Epithelial cell of esophagus (primary cell): ENCODE measurements at regions not wholly inside any gene's neighbourhood (a gene's known extent, or its start where the extent isn't known, plus 50 kb on each side); places are given as distances from the start of the nearest gene placed in this dataset.

Source experiments
- DNase-seq: peaks from one replicate; pipeline ENCODE4 v3.0.0; 2010; ENCODE audit warnings: low read depth
- H3K4me3 ChIP-seq: 2 replicates; pipeline ENCODE4 v1.5.1; 2011; ENCODE audit warnings: mild to moderate bottlenecking, low read length, control low read depth
- TF ChIP-seq, protein P1 (sequence below): IDR thresholded peaks from 2 replicates; pipeline ENCODE4 v1.5.1; 2011; ENCODE audit warnings: low read depth, mild to moderate bottlenecking, low read length, control low read depth, inconsistent platforms; ENCODE audit not compliant: insufficient read depth; ENCODE audit errors: missing control alignments

DNA sequence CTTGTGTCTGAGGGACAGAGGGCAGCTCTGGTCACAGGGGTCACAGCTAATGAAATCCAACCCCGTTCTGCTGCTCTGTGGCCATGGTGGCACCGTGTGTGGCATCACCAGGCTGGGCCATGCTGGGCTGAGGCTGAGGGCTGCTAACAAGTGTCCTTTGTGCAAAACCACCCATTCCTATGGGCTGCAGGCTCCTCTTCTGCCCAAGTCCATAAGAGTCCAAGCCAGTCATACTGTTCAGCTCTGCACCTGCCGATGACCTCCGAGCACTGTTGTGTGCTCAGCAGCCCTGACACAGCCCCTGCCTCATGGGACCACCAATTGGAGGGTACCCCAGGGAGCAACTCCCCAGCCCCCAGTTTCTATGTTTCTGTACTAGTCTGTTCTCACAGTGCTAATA lies 133.1 kb downstream of the WDR11 start:
- H3K4me3 ChIP-seq = no peak overlapping the region
- TF ChIP-seq, protein P1, sequence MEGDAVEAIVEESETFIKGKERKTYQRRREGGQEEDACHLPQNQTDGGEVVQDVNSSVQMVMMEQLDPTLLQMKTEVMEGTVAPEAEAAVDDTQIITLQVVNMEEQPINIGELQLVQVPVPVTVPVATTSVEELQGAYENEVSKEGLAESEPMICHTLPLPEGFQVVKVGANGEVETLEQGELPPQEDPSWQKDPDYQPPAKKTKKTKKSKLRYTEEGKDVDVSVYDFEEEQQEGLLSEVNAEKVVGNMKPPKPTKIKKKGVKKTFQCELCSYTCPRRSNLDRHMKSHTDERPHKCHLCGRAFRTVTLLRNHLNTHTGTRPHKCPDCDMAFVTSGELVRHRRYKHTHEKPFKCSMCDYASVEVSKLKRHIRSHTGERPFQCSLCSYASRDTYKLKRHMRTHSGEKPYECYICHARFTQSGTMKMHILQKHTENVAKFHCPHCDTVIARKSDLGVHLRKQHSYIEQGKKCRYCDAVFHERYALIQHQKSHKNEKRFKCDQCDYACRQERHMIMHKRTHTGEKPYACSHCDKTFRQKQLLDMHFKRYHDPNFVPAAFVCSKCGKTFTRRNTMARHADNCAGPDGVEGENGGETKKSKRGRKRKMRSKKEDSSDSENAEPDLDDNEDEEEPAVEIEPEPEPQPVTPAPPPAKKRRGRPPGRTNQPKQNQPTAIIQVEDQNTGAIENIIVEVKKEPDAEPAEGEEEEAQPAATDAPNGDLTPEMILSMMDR = no peak
- DNase-seq = no peak

DNA sequence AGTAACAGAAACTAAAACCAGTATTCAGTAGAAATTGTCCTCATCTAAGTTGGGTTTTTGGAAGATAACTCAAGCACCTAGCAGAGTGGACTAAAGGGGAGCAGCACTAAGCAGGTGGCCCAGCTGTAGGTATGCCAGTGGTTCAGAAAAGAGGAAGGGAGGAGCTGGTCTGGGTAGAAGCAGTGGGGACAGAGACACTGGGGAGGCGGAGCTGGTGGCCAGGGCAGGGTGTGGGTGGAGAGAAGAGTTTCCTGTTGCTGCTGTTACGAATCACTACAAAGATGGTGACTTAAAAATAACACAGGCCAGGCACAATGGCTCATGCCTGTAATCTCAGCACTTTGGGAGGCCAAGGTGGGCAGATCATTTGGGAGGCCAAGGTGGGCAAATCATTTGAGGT lies 136.2 kb downstream of the WDR11 start:
- DNase-seq = no peak
- TF ChIP-seq, protein P1 = no peak
- H3K4me3 ChIP-seq = no peak overlapping the region

DNA sequence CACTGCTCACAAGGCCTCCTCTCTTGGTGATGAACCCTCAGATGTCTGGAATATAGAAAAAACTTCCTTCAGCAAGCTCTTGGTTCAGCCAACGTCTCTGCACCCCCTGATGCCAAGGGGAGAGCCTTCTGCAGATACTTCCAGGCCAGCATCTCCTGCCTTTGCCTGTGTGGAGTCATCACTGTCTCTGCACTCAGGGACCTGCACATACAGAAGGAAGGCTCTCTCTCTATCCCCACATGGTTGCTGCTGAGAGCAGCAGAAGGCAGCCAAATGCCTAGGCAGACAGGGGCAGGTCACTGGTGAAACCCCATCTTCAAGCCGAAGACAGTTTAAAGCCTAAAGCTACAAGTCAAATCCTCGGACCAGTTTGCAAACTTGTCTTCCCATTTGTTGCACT lies 137.6 kb downstream of the WDR11 start:
- TF ChIP-seq, protein P1 = no peak
- no peak for DNase-seq
- H3K4me3 ChIP-seq = no peak overlapping the region

DNA sequence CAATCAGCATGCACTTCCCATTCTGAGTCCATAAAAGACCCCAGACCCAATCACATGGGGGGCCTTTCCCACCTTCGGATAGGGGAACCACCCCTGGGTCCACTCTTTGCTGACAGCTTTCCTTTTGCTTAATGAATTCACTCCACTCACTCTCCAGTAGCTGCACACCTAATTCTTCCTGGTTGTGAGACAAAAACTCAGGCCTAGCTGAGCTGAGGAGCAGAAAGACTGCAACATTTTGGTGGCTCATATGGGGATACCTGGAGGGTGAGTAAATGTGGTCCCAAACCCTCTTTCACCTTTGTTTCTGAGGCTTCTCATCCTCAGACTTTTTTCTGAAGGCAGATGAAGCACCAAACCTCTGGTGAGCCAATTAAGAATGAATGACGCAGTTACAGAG lies 138.1 kb downstream of the WDR11 start:
- DNase-seq = no peak
- H3K4me3 ChIP-seq = no peak overlapping the region
- TF ChIP-seq, protein P1 = no peak

DNA sequence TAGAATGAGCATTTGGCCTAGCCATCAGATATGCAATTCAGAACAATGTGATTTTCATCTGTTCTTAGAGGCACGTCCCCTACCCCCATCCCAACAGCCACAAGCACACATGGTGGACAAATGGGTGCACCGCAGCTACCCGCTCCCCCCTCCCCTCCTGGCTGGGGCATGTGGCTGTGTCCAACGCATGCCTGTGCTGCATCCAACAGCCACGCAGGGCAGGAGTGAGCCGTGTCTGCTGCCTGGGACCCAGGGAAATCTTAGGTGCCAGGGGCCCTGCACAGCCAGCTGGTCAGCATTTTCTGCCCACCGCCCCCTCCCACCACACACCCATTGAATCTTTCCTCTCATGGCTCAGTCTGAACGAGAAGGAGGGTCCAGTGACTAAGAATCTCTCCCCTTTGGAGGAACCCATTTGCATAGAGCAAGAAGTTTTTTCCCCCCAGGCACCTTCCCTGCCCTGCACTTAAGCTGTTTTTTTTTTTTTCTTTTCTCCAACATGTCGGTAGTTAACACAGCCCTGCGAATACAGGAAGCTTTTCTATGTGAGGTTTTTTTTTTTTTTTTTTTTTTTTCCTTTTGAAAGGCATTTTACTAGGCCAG lies 138.9 kb downstream of the WDR11 start:
- DNase-seq = no peak
- H3K4me3 ChIP-seq = no peak overlapping the region
- TF ChIP-seq, protein P1 = no peak

DNA sequence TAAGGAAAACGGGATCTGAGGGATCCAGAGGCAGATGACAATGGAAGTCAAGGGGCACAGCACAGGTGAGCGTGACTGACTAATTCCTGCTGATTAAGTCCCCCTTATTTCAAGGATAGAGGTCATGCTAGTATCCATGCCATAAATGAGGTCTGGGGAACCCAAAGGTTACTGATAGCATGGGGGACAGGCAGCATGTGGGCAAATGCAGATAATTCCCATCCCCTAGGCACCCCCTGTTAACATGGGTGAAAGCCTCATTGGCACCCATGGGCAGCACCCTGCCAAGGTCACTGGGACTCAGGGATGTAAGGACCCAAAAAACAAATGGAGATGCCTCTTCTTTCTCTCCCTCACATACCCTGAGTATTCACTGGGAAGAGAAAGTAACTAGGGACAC lies 139.7 kb downstream of the WDR11 start:
- no peak for DNase-seq
- no peak overlapping the region for H3K4me3 ChIP-seq
- TF ChIP-seq, protein P1 = no peak

DNA sequence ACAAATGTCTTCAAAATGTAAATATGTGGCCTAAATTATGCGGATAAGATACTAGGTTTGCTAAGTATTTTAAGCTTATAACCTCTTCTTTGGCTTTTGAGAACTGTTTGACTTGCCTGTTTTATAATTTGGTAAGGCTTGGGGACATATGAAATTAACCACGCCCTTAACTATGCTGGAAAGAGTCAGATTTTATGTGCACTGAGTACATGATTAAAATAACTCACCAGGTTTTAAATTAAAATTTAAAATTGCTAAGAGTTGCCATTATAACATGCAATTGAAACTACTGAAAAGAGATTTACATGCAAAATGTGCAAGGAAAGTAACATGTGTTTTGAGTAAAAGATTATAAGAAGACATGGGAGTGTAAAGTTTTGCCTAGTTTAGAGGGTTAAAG lies 141.9 kb downstream of the WDR11 start:
- TF ChIP-seq, protein P1 = no peak
- H3K4me3 ChIP-seq = no peak overlapping the region
- DNase-seq = no peak
